Astrocyte of the hippocampus (primary cell): ENCODE measurements at regions not wholly inside any gene's neighbourhood (a gene's known extent, or its start where the extent isn't known, plus 50 kb on each side); places are given as distances from the start of the nearest gene placed in this dataset.

ENCODE experiments used
- DNase-seq: peaks from one replicate; pipeline ENCODE4 v3.0.0; 2011; ENCODE audit warnings: low read depth, low spot score

DNA sequence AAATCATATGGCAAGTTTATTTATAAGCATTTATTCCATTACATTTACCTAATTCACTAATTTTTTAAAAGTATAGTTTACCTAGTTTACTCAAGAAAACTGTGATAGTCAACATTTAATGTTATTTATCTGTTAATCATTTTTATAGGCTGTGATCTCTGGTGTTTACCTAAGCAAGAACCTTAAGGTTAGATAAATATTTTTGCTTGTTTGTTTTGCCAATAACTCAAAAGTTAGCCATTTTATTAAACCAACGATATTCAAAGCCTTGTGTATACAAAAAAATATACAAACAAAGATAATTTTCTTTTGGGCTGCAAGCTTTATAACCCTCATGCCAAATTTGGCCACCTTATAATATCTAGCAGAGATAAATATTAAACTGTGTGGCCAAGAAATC lies 157.3 kb downstream of the SLCO1B3 start:
- no peak for DNase-seq

DNA sequence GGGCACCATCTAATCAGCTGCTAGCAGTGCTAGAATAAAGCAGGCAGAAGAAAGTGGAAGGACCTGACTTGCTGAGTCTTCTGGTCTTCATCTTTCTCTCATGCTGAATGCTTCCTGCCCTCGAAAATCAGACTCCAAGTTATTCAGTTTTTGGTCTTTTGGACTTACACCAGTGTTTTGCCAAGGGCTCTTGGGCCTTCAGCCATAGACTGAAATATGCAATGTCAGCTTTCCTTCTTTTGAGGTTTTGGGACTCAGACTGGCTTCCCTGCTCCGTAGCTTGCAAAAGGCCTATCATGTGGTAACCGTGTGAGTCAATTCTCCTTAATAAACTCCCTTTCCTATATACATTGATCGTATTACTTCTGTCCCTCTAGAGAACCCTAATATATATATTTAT lies 159.3 kb downstream of the SLCO1B3 start:
- no peak for DNase-seq

DNA sequence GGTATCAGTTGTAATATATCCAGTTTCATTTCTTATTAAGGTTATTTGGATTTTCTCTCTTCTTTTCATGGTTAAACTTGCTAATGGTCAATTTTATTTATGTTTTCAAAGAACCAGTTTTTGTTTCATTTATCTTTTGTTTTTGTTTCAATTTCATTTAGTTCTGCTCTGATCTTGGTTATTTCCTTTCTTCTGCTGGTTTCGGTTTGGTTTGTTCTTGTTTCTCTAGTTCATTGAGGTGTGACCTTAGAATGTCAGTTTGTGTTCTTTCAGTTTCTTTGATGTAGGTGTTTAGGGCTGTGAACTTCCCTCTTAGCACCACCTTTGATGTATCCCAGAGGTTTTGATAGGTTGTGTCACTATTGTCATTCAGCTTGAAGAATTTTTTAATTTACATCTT lies 145.6 kb upstream of the SLCO1B1 start:
- DNase-seq: no peak

DNA sequence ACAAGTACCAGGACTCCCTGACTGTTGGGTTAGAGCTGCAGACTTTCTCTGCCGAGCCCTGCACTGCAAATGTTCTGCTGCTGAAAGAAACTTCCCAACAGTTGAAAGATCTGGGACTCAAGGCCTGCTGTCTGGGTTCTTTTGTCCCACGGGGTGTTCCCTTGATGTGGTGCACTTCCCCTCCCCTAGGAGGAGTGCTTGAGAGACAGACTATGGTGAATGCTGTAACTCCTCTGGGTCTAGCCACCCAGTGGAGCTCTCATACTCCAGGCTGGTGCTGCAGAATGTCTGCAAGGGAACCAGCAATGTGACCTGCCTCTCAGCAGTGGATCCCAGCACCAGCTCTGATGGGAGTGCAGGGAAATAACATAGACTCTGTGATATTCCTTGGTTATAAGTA lies 129.2 kb upstream of the SLCO1B1 start:
- DNase-seq: no peak

DNA sequence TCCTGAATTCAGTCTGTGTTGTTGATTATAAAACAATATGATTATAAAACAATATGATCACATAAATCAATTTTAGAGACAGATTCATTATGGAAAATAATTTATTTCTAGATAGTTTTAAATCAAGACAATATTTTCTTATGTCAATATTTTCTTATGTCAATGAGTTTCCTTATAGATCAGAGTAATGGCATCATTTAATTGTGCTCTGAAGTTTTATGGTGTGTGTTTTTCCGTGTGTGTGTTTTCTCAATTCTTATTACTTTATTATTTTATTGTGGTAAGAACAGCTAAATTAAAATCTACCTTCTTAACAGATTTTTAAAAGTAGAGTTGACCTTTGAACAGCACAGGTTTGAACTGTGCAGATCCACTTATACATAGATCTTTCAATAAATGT lies 105.3 kb upstream of the SLCO1B1 start:
- DNase-seq: no peak

DNA sequence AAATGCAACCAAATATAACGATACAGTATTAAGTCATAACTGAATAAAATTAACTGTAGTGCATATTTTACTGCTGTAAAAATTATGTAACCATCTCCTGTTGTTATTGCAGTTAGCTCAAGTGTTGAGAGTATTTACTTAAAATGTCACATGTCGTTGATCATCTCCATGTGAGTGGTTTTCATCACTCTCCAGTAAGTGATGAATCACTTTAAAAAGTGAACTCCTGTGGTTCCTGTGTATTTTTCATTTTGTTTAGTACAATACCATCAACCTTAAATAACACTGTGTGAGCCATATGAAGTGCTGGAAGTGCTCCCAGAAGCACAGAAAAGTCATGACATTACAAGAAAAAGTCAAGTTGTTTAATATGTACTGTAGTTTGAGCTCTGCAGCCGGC lies 104.7 kb upstream of the SLCO1B1 start:
- peak; percentile 10 for DNase-seq

DNA sequence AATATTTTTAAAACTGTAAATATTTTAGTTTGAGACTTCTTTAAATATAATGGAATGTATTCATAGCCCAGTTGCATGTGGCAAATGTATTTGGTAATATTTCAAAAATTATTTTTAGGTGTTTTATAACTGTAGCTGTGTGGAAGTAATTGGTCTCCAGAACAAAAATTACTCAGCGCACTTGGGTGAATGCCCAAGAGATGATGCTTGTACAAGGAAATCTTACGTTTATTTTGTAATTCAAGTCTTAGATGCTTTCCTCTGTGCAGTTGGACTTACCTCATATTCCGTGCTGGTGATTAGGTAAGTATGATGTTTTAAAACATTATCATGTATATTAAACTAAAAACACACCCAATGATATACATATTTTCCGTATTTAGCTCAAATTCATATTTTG lies 76.7 kb upstream of the SLCO1B1 start:
- peak; percentile 18 for DNase-seq

DNA sequence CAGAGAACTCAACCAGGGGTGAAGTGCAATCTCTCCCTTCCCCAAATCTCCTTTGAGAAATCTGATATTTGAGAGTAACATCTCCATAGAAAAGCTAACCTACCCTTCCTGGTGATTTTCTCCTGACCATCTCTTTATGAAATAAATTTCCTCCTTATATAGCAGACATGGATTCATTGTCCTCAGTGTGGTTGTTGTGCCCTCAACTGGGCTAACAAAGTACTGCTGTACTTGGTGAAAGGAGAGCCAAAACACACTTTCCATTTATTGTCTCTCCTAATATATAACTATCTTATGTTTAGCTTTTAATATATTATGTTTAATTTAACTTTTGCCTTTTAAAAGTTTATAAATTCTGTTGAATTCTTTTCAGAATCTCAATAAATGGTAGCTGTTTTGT lies 65.1 kb upstream of the SLCO1B1 start:
- DNase-seq: peak; percentile 7

DNA sequence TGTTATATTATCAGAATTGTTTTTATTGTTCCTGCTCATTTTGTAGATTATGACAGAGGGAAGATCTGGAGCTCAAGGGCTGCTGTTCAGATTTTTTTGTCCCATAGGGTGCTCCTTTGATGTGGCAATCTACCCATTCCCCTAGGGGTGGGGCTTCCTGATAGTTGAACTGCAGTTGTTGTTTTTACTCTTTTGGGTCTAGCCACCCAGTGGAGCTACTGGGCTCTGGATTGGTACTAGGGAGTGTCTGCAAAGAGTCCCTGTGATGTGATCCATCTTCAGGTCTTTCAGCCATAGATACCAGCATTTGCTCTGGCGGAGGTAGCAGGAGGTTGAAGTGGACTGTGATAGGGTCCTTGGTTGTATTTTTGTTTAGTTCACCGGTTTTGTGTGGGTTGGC lies 57.9 kb upstream of the SLCO1B1 start:
- DNase-seq: no peak

DNA sequence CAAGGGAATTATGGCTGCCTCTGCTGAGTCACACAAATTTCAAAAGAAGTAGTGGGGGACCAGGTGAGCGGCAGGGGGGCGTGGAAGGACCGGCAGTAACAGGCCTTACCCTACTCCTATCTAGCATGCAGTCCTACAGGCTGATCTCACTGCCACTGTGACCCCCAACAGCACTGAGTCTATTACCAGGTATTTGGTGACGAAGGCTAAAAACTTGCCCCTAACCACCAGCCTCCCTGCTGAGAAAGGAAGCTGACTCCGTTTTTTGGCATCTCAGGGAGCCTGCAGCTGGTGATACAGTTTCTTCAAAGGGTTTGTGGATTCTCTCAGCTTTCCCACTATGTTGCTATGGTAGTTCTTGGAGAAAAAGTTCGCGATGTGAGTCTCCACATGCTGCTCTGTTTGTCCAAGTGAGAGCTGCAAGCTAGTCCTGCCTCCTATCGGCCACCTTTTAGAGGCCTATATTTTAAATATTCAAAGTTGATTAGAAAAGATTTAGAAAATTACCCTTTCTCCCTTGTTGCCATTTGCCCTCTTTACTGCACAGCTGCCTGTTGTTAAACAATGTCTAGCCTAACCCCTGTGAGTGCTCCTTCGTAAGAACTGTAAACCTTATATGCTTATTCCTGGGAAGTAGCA lies 57.1 kb upstream of the SLCO1B1 start:
- peak; percentile 83 for DNase-seq
